ENCODE measurements at regions not wholly inside any gene's neighbourhood (a gene's known extent, or its start where the extent isn't known, plus 50 kb on each side); places are given as distances from the start of the nearest gene placed in this dataset.

- no peak for TF ChIP-seq CTCF (IDR thresholded peaks at IDR 0.05)
- TF ChIP-seq POLR2A (IDR thresholded peaks at IDR 0.05): no peak
Measured at GRCh38 chr18:73147590-73147989, 279.8 kb upstream of the NETO1 start.
